ENCODE measurements at regions not wholly inside any gene's neighbourhood (a gene's known extent, or its start where the extent isn't known, plus 50 kb on each side); places are given as distances from the start of the nearest gene placed in this dataset.

- no peak for DNase-seq
These were observed 76.8 kb upstream of the CD93 start for GRCh38 chr20:23162887-23163286.

- peak; percentile 9 for DNase-seq
These were observed 76.0 kb upstream of the CD93 start for GRCh38 chr20:23161968-23162696.

DNA sequence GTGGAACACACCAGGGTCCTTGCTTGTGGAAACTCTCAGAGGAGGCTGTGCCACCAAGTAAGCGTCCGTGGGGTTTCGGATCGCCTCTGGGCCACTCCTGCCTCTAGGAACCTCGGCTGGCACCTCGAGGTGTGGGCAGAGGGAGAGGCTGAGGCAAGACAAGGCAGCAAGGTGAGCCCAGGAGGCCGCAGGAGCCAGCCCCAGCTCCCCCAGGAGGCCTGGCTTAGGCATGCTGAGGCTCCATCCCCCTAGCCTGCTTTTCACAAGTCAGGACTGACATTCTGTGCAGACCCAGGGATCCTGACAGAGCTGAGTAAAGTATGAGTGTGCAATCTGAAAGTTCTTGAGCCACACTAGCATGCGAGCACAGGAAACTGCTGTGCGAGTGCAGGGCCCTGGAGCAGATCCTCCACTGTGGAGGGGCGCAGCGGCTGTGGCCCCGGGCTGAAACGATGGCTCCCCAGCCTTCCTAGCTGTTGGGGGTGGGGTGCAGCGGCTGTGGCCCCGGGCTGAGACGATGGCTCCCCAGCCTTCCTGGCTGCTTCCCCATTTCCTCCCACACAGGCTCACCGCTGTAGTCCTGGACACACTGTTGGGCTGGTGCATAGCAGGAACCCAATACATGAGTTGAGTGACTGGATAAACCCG is 75.2 kb upstream of the CD93 start:
- no peak for DNase-seq

DNA sequence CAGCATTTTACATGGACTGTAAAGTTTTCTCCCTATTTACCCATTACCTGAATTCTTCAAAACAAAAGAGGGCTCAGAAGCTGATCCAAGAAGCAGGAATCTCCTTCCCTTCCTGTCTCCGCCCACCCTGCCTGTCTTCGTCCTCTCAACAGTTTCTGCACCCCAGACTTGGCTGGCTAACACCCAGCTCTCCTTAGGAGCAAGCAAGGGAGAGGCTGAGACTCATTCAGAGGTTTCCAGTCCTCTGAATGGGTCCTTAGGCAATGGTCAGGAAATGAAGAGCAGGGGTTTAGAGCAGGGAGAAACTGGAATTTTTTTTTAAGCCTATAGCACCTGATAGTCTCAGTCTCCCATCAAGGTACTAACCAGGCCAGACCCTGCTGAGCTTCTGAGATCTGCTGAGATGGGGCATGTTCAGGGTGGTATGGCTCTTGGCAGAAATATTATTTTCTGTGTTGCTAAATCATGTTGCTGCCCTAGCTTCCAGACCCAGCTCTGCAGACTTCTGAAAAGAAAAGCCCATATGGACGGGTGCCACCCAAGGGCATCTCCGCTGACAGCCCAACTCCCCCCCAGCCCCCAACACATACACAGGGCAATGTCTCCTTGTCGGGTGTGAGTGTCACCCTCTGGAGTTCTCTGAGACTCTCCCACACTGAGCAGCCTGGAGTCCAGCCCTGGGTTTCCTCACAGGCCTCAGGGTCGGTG is 74.6 kb upstream of the CD93 start:
- no peak for DNase-seq

DNA sequence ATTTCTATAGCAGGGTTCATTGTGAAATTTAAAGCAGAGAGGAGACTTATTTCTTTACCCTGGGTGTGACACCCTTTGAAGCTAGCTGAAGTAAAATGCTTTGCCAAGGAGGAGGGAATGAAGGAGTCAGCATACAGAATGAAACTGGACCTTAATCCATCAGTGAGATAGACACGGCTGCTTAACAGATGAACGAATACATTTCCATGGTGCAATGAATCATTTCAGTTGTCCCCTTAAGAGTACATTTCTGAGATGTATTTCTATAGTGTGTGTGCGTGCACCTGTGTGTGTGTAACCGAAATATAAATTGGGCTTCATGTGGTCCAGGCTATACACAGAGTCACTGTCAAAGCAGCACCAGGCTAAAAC is 73.8 kb upstream of the CD93 start:
- no peak for DNase-seq

GRCh38 chr20:23159256-23159946 is 73.3 kb upstream of the CD93 start:
- no peak for DNase-seq

DNA sequence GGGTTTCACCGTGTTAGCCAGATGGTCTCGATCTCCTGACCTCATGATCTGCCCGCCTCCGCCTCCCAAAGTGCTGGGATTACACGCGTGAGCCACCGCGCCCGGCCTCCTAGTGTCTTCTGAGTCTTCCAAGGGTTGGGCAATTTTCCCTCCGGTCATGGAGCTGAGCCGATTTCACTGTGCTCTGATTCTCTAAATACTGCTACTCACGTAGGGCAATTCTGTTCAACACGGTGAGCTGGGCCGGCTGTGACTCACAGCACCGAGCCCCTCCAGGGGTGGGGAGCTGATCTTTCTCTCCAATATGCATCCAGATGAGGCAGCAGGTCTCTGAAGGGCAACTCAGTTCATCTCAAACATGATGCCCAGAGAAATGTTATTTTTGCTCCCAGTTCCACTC is 71.6 kb upstream of the CD93 start:
- no peak for DNase-seq

GRCh38 chr20:23156842-23157423 is 70.8 kb upstream of the CD93 start:
- DNase-seq = no peak

DNA sequence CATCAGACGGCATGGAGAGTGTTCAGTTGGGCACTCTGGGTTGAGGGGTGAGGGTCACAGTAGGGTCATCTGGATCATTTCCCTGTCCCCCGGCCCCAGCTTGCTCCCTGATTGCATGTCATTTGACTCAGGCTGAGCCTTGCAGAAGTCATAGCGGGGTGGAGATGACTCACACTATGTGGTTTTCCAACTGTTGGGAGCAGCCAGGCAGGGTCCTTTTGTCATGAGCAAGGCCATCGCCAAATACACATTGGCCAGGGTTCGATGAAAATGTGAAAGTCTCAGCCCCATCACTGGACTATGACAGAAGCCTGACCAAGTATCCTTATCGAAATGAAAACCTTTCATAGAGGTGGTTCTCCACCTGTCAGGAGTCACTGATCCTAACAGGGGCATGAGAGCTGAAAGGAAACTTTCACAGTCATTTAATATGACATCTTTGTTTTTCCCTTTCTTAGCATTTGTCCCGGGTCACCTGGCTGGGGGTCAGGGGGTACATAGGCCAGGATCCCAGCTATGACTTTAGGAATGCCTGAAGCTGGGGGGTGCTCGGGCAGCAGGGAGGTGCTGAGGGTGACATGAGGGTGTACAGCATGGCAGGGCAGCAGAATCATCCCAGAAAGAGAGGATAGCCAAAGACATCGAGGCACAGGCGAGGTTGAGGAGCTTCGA is 70.2 kb upstream of the CD93 start:
- no peak for DNase-seq

- DNase-seq = no peak
These were observed 69.0 kb upstream of the CD93 start for GRCh38 chr20:23155141-23155590.

DNA sequence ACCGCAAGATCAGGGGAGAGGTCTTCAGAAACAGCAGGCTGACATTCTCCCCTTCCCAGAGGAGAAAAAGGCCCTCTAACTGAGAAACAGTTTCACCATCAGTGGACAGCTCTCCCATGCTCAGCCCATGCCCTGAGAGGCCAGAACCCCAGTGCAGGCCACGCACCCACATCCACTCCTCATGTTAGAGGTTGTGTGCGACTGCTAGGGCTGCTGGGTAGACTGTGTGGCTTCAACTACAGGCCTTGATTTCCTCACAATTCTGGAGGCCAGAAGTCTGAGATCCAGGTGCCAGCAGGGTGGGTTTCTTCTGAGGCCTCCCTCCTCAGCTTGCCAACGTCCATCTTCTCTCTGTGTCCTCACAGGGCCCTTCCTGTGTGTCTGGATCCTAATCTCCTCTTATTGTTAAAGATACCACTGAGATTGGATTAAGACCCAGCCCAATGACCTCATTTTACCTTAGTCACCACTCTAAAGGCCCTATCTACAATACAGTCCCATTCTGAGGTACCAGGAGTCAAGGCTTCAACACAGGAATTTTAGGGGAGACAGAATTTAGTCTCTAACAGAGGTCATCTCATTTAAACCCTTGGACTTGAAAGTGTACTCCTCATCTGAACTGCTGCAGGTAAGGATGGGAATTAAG is 67.7 kb upstream of the CD93 start:
- DNase-seq = no peak

DNA sequence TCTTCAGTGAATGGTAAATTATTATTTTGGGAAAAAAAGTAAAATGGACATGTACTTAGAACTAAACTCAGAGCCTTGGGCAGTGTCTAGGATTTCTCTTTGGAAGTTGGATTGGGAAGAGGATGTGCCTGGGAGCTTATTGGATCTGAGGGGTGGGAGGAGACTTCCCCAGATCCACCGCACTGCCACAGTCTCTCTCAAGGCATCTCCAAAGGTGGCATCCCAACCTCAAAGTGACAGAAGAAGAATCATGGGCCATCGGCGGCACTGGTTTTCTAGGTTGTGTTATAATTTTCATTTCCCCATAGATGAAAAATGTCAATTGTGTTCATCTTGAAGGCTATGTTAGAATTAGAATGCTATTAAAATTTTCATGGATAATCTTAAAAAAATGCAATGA is 66.8 kb upstream of the CD93 start:
- DNase-seq = no peak

DNA sequence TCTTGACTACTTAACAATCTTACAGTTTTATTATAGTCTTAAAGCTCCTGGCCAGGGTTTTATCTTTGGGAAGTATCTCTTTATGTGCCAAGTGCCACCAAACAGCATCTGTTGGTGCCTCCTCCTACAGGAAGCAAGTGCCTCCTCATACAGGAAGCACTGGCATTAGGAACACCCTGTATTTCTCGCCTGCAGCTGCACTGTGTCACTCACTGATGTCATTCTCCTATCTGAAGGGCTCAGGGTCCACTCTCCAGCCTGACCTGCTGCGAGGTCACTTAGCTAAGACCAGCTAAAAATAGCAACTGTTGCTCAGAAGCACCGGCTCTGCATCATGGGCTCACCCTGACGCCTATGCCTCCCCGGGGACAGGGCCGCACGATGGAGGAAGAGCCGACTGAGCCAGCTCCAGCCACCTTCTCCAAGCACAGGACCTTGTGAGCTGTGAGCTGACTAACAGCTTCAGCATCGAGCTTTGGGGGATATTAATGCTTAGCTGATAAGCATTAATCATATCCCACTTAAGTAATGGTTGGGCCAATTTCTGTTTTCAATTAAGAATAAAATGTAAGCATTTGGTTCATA is 66.3 kb upstream of the CD93 start:
- DNase-seq = no peak

DNA sequence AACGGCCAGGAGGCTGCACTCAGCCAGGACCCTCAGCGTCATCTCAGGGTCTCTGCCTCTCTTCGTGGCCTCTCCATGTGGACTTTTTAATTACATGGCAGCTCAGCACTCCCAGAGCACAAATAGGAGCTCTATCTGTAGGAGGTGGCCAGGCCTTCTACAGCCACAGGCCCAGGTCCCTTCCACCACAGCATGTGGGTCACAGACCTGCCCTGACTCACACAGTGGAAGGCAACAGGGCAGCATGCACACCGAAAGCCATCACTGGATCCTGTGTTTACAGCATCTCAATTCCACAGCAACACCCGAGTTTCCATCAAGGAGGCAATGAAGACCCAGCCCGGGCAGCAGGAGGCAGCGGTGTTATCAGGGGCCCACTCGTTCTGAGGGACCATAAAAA is 65.8 kb upstream of the CD93 start:
- no peak for DNase-seq

GRCh38 chr20:23151008-23151703 is 65.0 kb upstream of the CD93 start:
- DNase-seq = no peak

GRCh38 chr20:23150304-23151007 is 64.3 kb upstream of the CD93 start:
- no peak for DNase-seq

DNA sequence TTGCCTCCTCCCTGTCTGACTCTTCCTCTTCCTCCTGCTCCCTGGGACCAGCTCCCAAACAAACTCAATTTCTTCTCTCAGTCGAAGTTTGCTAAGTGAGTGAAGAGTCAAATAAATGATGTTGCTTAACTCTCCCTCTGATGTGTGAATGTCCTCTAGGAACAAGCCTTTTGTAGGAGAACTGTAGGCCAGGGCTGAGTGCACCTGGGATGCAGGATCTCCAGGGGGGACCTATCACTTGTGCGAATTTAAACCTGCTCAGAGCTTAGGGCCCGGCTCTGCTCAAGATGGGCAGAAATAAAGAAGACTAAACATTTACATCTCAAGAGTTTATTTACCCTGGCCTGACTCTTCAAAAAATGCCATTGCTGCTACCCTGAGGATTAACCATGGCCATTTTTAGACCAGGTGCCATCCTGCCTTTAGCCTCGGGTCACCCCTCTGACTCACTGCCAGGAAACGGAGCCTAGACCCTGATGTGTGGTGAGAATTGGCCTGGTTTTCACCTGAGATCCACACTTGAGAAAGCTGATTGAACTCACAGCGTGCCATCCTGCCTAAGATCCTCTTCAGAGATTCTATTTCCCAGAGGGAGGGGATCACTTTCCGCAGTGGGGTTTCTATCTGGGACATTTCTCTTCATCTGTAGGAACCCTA is 63.6 kb upstream of the CD93 start:
- no peak for DNase-seq

GRCh38 chr20:23148731-23149570 is 62.8 kb upstream of the CD93 start:
- DNase-seq = no peak
